Stimulated activated CD4-positive, alpha-beta T cell treated with anti-CD3 and anti-CD28 coated beads, Interleukin-1b, Interleukin-23, amount 100 ng/mL, for 48 hours (primary cell): ENCODE measurements at regions not wholly inside any gene's neighbourhood (a gene's known extent, or its start where the extent isn't known, plus 50 kb on each side); places are given as distances from the start of the nearest gene placed in this dataset.

Experiments used
- DNase-seq: peaks from one replicate; pipeline ENCODE4 v3.0.0-alpha.2; 2020

- DNase-seq, result no peak
These were observed 374.9 kb upstream of the TNC start for GRCh38 chr9:115492869-115493268.

GRCh38 chr9:115494393-115494792 is 376.4 kb upstream of the TNC start:
- DNase-seq, result no peak

- no peak for DNase-seq
These were observed 377.2 kb upstream of the TNC start for GRCh38 chr9:115495052-115495635.

- DNase-seq, result no peak
These were observed 377.9 kb upstream of the TNC start for GRCh38 chr9:115495836-115496235.

- DNase-seq, result no peak
These were observed 380.3 kb upstream of the TNC start for GRCh38 chr9:115498303-115498702.

- DNase-seq, result no peak
These were observed 389.2 kb upstream of the TNC start for GRCh38 chr9:115507148-115507547.

GRCh38 chr9:115513148-115513547 is 395.2 kb upstream of the TNC start:
- DNase-seq, result no peak

- no peak for DNase-seq
These were observed 396.5 kb upstream of the TNC start for GRCh38 chr9:115514454-115514853.

GRCh38 chr9:115517335-115518075 is 399.5 kb upstream of the TNC start:
- no peak for DNase-seq

- DNase-seq, result no peak
These were observed 402.7 kb upstream of the TNC start for GRCh38 chr9:115520646-115521045.

- no peak for DNase-seq
These were observed 405.0 kb upstream of the TNC start for GRCh38 chr9:115522912-115523311.

GRCh38 chr9:115524453-115525059 is 406.6 kb upstream of the TNC start:
- DNase-seq, result no peak

GRCh38 chr9:115525111-115526058 is 407.4 kb upstream of the TNC start:
- DNase-seq, result no peak

GRCh38 chr9:115531410-115532125 is 413.6 kb upstream of the TNC start:
- DNase-seq, result no peak

- DNase-seq, result no peak
These were observed 415.6 kb upstream of the TNC start for GRCh38 chr9:115533511-115533910.

GRCh38 chr9:115540091-115540490 is 422.1 kb upstream of the TNC start:
- no peak for DNase-seq

- no peak for DNase-seq
These were observed 425.6 kb upstream of the TNC start for GRCh38 chr9:115543511-115543910.

GRCh38 chr9:115548609-115549260 is 430.8 kb upstream of the TNC start:
- no peak for DNase-seq

GRCh38 chr9:115551396-115551795 is 433.4 kb upstream of the TNC start:
- no peak for DNase-seq

- DNase-seq, result no peak
These were observed 435.3 kb upstream of the TNC start for GRCh38 chr9:115553060-115553773.

- no peak for DNase-seq
These were observed 438.5 kb upstream of the TNC start for GRCh38 chr9:115556432-115556831.
